GM12878 (cell line): ENCODE measurements at regions not wholly inside any gene's neighbourhood (a gene's known extent, or its start where the extent isn't known, plus 50 kb on each side); places are given as distances from the start of the nearest gene placed in this dataset.

ENCODE experiments used
- CTCF ChIP-seq, 3 experiments: IDR thresholded peaks in 2 of 3; conservative IDR thresholded peaks in 1 of 3; 2 replicates each; pipeline ENCODE4 v1.5.1; 2011; ENCODE audit warnings: low read depth in 3 of 3, low read length in 3 of 3, mild to moderate bottlenecking in 3 of 3, control low read depth in 2 of 3, moderate library complexity in 2 of 3, inconsistent platforms in 1 of 3, mixed read lengths in 1 of 3; ENCODE audit not compliant: control insufficient read depth in 2 of 3, insufficient read depth in 1 of 3; ENCODE audit errors: extremely low read depth in 1 of 3
- EZH2 ChIP-seq: IDR thresholded peaks from 2 replicates; pipeline ENCODE4 v1.6.1; 2012; ENCODE audit warnings: low read depth, mild to moderate bottlenecking, control low read depth, inconsistent platforms, low read length, borderline replicate concordance; ENCODE audit not compliant: control insufficient read depth
- HDAC6 ChIP-seq: fragments of 200-600 bp; sonication (generic); IDR thresholded peaks from one replicate; pipeline ENCODE4 v1.8.0; 2017; ENCODE audit warnings: antibody characterized with exemption; ENCODE audit not compliant: unreplicated experiment
- MYC ChIP-seq: IDR thresholded peaks from 2 replicates; pipeline ENCODE4 v1.6.1; 2011; ENCODE audit warnings: mild to moderate bottlenecking, low read length, moderate library complexity, inconsistent platforms; ENCODE audit not compliant: insufficient read depth, insufficient replicate concordance, insufficient read length, severe bottlenecking
- NFXL1 ChIP-seq: fragments of 450-650 bp; IDR thresholded peaks from 2 replicates; pipeline ENCODE4 v1.6.1; 2017; ENCODE audit warnings: antibody characterized with exemption, mild to moderate bottlenecking, borderline replicate concordance
- NR2C1 ChIP-seq: fragments of 450-650 bp; IDR thresholded peaks from 2 replicates; pipeline ENCODE4 v1.6.1; 2017; ENCODE audit warnings: antibody characterized with exemption, mild to moderate bottlenecking, moderate library complexity
- POLR2AphosphoS2 ChIP-seq: IDR thresholded peaks from 2 replicates; pipeline ENCODE4 v1.6.1; 2011; ENCODE audit warnings: low read depth, mild to moderate bottlenecking, low read length, improper control_type of control experiment, moderate library complexity
- RFX5 ChIP-seq: IDR thresholded peaks from 2 replicates; pipeline ENCODE4 v1.6.1; 2011; ENCODE audit warnings: low read depth, low read length, improper control_type of control experiment
- TF ChIP-seq, protein P1 (sequence below): IDR thresholded peaks from 2 replicates; pipeline ENCODE4 v1.6.1; 2011; ENCODE audit warnings: low read depth, low read length, improper control_type of control experiment, borderline replicate concordance

DNA sequence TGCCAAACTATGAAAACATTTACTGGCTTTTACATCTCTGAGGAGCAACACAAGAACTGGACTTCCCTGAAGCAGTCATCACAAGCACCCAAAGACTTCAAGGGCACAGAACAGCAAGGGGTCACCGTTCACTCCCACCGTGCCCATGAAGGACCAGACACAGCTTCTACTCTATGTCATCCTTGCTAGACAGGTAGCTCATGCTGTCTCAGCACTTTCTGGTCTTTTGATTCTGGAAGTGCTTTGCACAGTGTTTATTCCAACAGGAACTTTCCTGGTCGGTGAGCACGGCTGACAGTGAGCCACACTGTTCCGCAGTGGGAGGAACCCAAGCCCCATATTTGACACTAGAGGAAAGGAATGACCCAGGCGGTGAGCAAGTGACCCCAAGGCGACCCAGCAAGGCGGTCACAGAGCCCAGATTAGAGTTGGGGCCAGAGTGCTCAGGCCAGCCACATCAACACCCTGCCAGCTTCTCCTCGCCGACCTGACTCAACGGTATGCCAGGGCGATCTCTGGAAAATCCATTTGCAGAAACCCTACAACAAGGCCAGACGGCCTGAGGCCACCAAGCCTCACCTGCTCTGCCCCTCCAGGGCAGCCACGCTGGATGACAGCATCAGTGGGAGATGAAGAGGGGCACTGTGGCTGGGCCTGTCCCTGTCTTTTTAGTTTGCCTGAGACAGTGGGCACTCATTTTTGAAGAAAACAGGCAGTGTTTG lies 318.6 kb downstream of the TCERG1L start:
- TF ChIP-seq NR2C1 (no peak), MYC (no peak), HDAC6 (no peak), CTCF (IDR thresholded peaks at IDR 0.05 in 2 of 3, conservative IDR thresholded peaks at IDR 0.05 in 1 of 3; ENCODE audit: control insufficient read depth in 2 of 3, extremely low read depth in 1 of 3, insufficient read depth in 1 of 3, low read depth in 3 of 3, low read length in 3 of 3) (no peak), NFXL1 (no peak), EZH2 (no peak), RFX5 (no peak), POLR2AphosphoS2 (no peak)
- TF ChIP-seq, protein P1, sequence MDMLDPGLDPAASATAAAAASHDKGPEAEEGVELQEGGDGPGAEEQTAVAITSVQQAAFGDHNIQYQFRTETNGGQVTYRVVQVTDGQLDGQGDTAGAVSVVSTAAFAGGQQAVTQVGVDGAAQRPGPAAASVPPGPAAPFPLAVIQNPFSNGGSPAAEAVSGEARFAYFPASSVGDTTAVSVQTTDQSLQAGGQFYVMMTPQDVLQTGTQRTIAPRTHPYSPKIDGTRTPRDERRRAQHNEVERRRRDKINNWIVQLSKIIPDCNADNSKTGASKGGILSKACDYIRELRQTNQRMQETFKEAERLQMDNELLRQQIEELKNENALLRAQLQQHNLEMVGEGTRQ, result no peak
